ENCODE measurements at regions not wholly inside any gene's neighbourhood (a gene's known extent, or its start where the extent isn't known, plus 50 kb on each side); places are given as distances from the start of the nearest gene placed in this dataset.

DNA sequence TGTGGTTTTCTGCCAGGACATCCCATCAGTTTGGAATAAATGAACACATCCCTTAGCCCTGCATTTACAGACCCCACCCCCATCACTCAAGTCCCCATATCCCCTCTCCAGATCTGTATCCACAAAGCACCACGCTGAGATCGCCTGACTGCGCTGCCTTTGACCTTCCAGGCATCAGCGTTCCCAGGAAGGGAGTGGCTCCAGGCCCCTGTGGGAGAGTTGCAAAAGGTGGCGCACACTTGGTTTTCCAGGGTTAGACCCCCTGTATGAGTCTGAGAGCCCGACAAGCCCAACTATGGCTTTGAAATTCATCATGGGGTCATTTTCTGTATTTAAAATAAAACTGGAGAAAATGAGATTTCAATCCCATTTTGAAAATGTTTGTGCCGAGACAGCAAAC, 137.0 kb upstream of the ZNF236 start:
- Histone ChIP-seq H3K79me2 (ENCODE audit: insufficient read depth, low read depth, low read length) (no peaks in the 10 kb centered on the region), H3K36me3 (ENCODE audit: insufficient read depth, low read length) (no peaks in the 10 kb centered on the region), H4K20me1 (ENCODE audit: insufficient read depth, low read length) (no peaks in the 10 kb centered on the region), H3K9me3 (ENCODE audit: low read length) (no peaks in the 10 kb centered on the region), H3K27ac (ENCODE audit: low read depth, low read length, poor library complexity, severe bottlenecking) (no peak overlapping the region), H3K9me2 (ENCODE audit: insufficient read depth, low read length) (no peaks in the 10 kb centered on the region), H2AFZ (ENCODE audit: low read length) (no peak overlapping the region), H3K4me3 (ENCODE audit: low read depth, low read length, poor library complexity, severe bottlenecking) (no peak overlapping the region), H3K4me1 (ENCODE audit: insufficient read depth, low read length, poor library complexity, severe bottlenecking) (no peaks in the 10 kb centered on the region), H3K4me2 (ENCODE audit: low read length) (no peak overlapping the region)
- ChIA-PET CTCF (ENCODE audit: unreplicated experiment) (no interaction called here), POLR2A (no interaction called here)
- no peak for DNase-seq (ENCODE audit: low spot score)
- TF ChIP-seq, protein P1, sequence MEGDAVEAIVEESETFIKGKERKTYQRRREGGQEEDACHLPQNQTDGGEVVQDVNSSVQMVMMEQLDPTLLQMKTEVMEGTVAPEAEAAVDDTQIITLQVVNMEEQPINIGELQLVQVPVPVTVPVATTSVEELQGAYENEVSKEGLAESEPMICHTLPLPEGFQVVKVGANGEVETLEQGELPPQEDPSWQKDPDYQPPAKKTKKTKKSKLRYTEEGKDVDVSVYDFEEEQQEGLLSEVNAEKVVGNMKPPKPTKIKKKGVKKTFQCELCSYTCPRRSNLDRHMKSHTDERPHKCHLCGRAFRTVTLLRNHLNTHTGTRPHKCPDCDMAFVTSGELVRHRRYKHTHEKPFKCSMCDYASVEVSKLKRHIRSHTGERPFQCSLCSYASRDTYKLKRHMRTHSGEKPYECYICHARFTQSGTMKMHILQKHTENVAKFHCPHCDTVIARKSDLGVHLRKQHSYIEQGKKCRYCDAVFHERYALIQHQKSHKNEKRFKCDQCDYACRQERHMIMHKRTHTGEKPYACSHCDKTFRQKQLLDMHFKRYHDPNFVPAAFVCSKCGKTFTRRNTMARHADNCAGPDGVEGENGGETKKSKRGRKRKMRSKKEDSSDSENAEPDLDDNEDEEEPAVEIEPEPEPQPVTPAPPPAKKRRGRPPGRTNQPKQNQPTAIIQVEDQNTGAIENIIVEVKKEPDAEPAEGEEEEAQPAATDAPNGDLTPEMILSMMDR (conservative IDR thresholded peaks at IDR 0.05; ENCODE audit: low read length): no peak
- TF ChIP-seq EZH2phosphoT487 (IDR thresholded peaks at IDR 0.05; ENCODE audit: borderline replicate concordance, low read depth, low read length): no peak
- BruUV-seq (replicated peaks): no TSS peak
- intact Hi-C loops (cut with micrococcal nuclease; ENCODE audit: unreplicated experiment): loop anchor here (5.0 kb wide), 1 partner anchor 288 kb away; no protein-coding TSS in a partner anchor

DNA sequence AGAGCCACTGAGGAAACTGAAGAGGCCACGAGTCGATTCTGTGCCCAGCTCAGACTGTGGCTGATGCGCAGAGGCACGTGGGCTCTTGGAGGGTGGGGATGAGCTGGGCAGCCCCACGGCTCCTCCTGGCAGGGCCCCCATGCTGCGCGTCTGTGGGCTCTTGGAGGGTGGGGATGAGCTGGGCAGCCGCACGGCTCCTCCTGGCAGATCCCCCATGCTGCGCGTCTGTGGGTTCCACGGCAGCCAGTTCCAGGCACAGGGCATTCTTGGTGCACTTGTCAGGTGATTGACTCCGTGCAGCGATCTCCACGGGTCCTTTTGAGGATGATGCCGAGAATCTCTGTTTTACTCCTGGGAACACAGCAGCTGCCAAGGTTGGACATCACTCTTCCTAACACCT, 138.1 kb upstream of the ZNF236 start:
- BruUV-seq (replicated peaks): no TSS peak
- Histone ChIP-seq H3K9me3 (ENCODE audit: low read length) (no peaks in the 10 kb centered on the region), H3K9me2 (ENCODE audit: insufficient read depth, low read length) (no peaks in the 10 kb centered on the region), H3K4me1 (ENCODE audit: insufficient read depth, low read length, poor library complexity, severe bottlenecking) (no peaks in the 10 kb centered on the region), H3K4me2 (ENCODE audit: low read length) (no peak overlapping the region), H3K36me3 (ENCODE audit: insufficient read depth, low read length) (no peaks in the 10 kb centered on the region), H3K4me3 (ENCODE audit: low read depth, low read length, poor library complexity, severe bottlenecking) (no peak overlapping the region), H4K20me1 (ENCODE audit: insufficient read depth, low read length) (no peaks in the 10 kb centered on the region), H3K27ac (ENCODE audit: low read depth, low read length, poor library complexity, severe bottlenecking) (no peak overlapping the region), H3K79me2 (ENCODE audit: insufficient read depth, low read depth, low read length) (no peaks in the 10 kb centered on the region), H2AFZ (ENCODE audit: low read length) (no peak overlapping the region)
- intact Hi-C loops (cut with micrococcal nuclease; ENCODE audit: unreplicated experiment): no loop called here
- TF ChIP-seq EZH2phosphoT487 (IDR thresholded peaks at IDR 0.05; ENCODE audit: borderline replicate concordance, low read depth, low read length): no peak
- TF ChIP-seq, protein P1 (conservative IDR thresholded peaks at IDR 0.05; ENCODE audit: low read length): no peak
- ChIA-PET CTCF (ENCODE audit: unreplicated experiment) (no interaction called here), POLR2A (interaction anchor here (1.0 kb wide), 1 partner anchor 9 kb away, joined by 3 read pairs; no protein-coding TSS in a partner anchor)
- no peak for DNase-seq (ENCODE audit: low spot score)

DNA sequence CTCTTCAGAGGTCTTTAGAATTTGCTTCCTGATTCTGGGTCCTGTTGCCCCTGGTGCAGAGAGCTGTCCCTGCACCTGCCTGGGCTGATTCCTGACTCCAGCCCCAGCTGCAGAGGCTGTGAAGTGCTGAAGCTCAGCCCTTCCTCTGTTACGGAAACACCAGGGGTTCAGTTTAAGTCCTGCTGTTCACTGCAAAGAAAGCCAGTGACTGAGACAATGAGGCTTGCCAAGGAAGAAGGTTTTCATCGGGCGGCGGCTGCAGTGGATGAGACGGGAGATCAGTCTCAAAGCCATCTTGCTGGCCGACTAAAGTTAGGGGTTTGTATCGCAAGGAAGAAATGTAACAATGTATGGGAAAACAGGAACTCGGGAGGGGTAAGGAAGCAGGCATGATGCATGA, 142.4 kb upstream of the ZNF236 start:
- no peaks in the 10 kb centered on the region for H3K4me1 ChIP-seq (ENCODE audit: insufficient read depth, low read length, poor library complexity, severe bottlenecking)
- intact Hi-C loops (cut with micrococcal nuclease; ENCODE audit: unreplicated experiment): no loop called here
- H2AFZ ChIP-seq (ENCODE audit: low read length): no peak overlapping the region
- BruUV-seq (replicated peaks): no TSS peak
- CTCF ChIA-PET (ENCODE audit: unreplicated experiment): no interaction called here
- no peaks in the 10 kb centered on the region for H4K20me1 ChIP-seq (ENCODE audit: insufficient read depth, low read length)
- POLR2A ChIA-PET: no interaction called here
- no peaks in the 10 kb centered on the region for H3K9me2 ChIP-seq (ENCODE audit: insufficient read depth, low read length)
- no peak overlapping the region for H3K4me2 ChIP-seq (ENCODE audit: low read length)
- H3K79me2 ChIP-seq (ENCODE audit: insufficient read depth, low read depth, low read length): no peaks in the 10 kb centered on the region
- no peak overlapping the region for H3K4me3 ChIP-seq (ENCODE audit: low read depth, low read length, poor library complexity, severe bottlenecking)
- DNase-seq (ENCODE audit: low spot score): no peak
- no peak overlapping the region for H3K27ac ChIP-seq (ENCODE audit: low read depth, low read length, poor library complexity, severe bottlenecking)
- H3K9me3 ChIP-seq (ENCODE audit: low read length): no peaks in the 10 kb centered on the region
- TF ChIP-seq, protein P1 (conservative IDR thresholded peaks at IDR 0.05; ENCODE audit: low read length): no peak
- no peak for TF ChIP-seq EZH2phosphoT487 (IDR thresholded peaks at IDR 0.05; ENCODE audit: borderline replicate concordance, low read depth, low read length)
- no peaks in the 10 kb centered on the region for H3K36me3 ChIP-seq (ENCODE audit: insufficient read depth, low read length)

Measured in OCI-LY7 (cell line).